SK-N-SH (cell line): ENCODE measurements at regions not wholly inside any gene's neighbourhood (a gene's known extent, or its start where the extent isn't known, plus 50 kb on each side); places are given as distances from the start of the nearest gene placed in this dataset.

ENCODE experiments used
- CTCF ChIA-PET: fragments of 300-600, 350-600 bp; formaldehyde crosslinking; extraction: SDS; loops from one replicate; lab custom pipeline; 2021; lab: Yijun Ruan, JAX
- POLR2A ChIA-PET: fragments of 350-600 bp; sonication (Branson Sonifier 250); formaldehyde crosslinking; extraction: SDS; loops from one replicate; lab custom pipeline; 2020; ENCODE audit warnings: antibody characterized with exemption, inconsistent platforms; lab: Yijun Ruan, JAX
- DNase-seq: peaks from one replicate; pipeline ENCODE4 v3.0.0; 2012
- H2AFZ ChIP-seq: fragments of 200-600 bp; sonication (generic); 2 replicates; pipeline ENCODE4 v1.8.1; 2016; ENCODE audit warnings: antibody characterized with exemption, mild to moderate bottlenecking, low read depth
- H3F3A ChIP-seq: fragments of 200-600 bp; sonication (generic); replicated peaks from 2 replicates; pipeline ENCODE3; 2016; ENCODE audit warnings: antibody characterized with exemption, mild to moderate bottlenecking; ENCODE audit not compliant: insufficient read depth
- H3K27ac ChIP-seq, 2 experiments: fragments of 200-500 bp in 1 of 2; fragments of 200-600 bp in 1 of 2; sonication (Bioruptor generic) in 1 of 2; sonication (generic), shearing (Covaris generic) in 1 of 2; 2 replicates each; pipeline versions ENCODE4 v1.5.1 to v1.6.1; 2014 to 2016; ENCODE audit warnings: low read depth in 2 of 2, inconsistent platforms in 1 of 2, low read length in 1 of 2, mild to moderate bottlenecking in 1 of 2, mixed read lengths in 1 of 2
- H3K27me3 ChIP-seq: fragments of 200-600 bp; sonication (generic), shearing (Covaris generic); 2 replicates; pipeline ENCODE4 v1.6.1; 2016; ENCODE audit warnings: mixed run types; ENCODE audit not compliant: insufficient read depth
- H3K36me3 ChIP-seq, 2 experiments: fragments of 200-500 bp in 1 of 2; fragments of 200-600 bp in 1 of 2; sonication (Bioruptor generic) in 1 of 2; sonication (generic) in 1 of 2; replicated peaks in 1 of 2; 2 replicates each; pipeline versions ENCODE3 to v1.5.1; 2014 to 2016; ENCODE audit warnings: low read length in 1 of 2, mild to moderate bottlenecking in 1 of 2; ENCODE audit not compliant: insufficient read depth in 2 of 2, control insufficient read depth in 1 of 2
- H3K4me1 ChIP-seq, 2 experiments: fragments of 200-500 bp in 1 of 2; fragments of 200-600 bp in 1 of 2; sonication (Bioruptor generic) in 1 of 2; sonication (generic), shearing (Covaris generic) in 1 of 2; 2 replicates each; pipeline versions ENCODE4 v1.5.1 to v1.6.1; 2014 to 2016; ENCODE audit warnings: low read depth in 1 of 2, low read length in 1 of 2, mixed run types in 1 of 2; ENCODE audit not compliant: insufficient read depth in 2 of 2, control insufficient read depth in 1 of 2
- H3K4me2 ChIP-seq: fragments of 200-600 bp; sonication (generic), shearing (Covaris generic); 2 replicates; pipeline ENCODE4 v1.6.1; 2017; ENCODE audit warnings: mixed run types
- H3K4me3 ChIP-seq, 2 experiments: fragments of 200-500 bp in 1 of 2; fragments of 200-600 bp in 1 of 2; sonication (Bioruptor generic) in 1 of 2; sonication (generic), shearing (Covaris generic) in 1 of 2; 2 replicates each; pipeline versions ENCODE4 v1.5.1 to v1.8.1; 2014 to 2016; ENCODE audit warnings: low read depth in 2 of 2, inconsistent platforms in 1 of 2, low read length in 1 of 2, mild to moderate bottlenecking in 1 of 2, mixed read lengths in 1 of 2, moderate library complexity in 1 of 2
- H3K79me2 ChIP-seq: fragments of 200-600 bp; sonication (generic); 2 replicates; pipeline ENCODE4 v1.8.1; 2017; ENCODE audit warnings: mild to moderate bottlenecking; ENCODE audit not compliant: insufficient read depth
- H3K9ac ChIP-seq: fragments of 200-600 bp; sonication (generic); 2 replicates; pipeline ENCODE4 v1.6.1; 2017; ENCODE audit warnings: mixed run types
- H3K9me2 ChIP-seq: fragments of 200-600 bp; sonication (generic); 2 replicates; pipeline ENCODE4 v1.6.1; 2017; ENCODE audit warnings: mixed run types
- H3K9me3 ChIP-seq: fragments of 200-600 bp; sonication (generic); 2 replicates; pipeline ENCODE4 v1.6.1; 2017; ENCODE audit warnings: mixed run types, mild to moderate bottlenecking, moderate library complexity
- H4K20me1 ChIP-seq: fragments of 200-600 bp; sonication (generic); 2 replicates; pipeline ENCODE4 v1.6.1; 2017; ENCODE audit warnings: mild to moderate bottlenecking, mixed run types; ENCODE audit not compliant: insufficient read depth
- CTCF ChIP-seq: fragments of 200-600 bp; sonication (generic); IDR thresholded peaks from 2 replicates; pipeline ENCODE4 v1.6.1; 2017; ENCODE audit warnings: antibody characterized with exemption, mild to moderate bottlenecking, moderate library complexity
- ELF1 ChIP-seq: IDR thresholded peaks from 2 replicates; pipeline ENCODE4 v1.4.0; 2012
- EP300 ChIP-seq, 2 experiments: IDR thresholded peaks; 2 replicates each; pipeline versions ENCODE4 v1.4.0 to v1.6.1; 2012; ENCODE audit warnings: borderline replicate concordance in 1 of 2, low read depth in 1 of 2, low read length in 1 of 2
- EZH2phosphoT487 ChIP-seq: fragments of 200-600 bp; sonication (generic); IDR thresholded peaks from 2 replicates; pipeline ENCODE4 v1.6.1; 2017; ENCODE audit warnings: low read depth, mixed run types, mild to moderate bottlenecking, antibody characterized with exemption, moderate library complexity, borderline replicate concordance
- FOSL2 ChIP-seq: IDR thresholded peaks from 2 replicates; pipeline ENCODE4 v1.4.0; 2012; ENCODE audit warnings: low read depth, mild to moderate bottlenecking, moderate library complexity, borderline replicate concordance
- FOXM1 ChIP-seq: IDR thresholded peaks from 2 replicates; pipeline ENCODE4 v1.4.0; 2012; ENCODE audit warnings: low read depth, mild to moderate bottlenecking
- GATA2 ChIP-seq: sonication (generic); formaldehyde crosslinking; IDR thresholded peaks from 2 replicates; pipeline ENCODE4 v1.5.0; 2020; ENCODE audit warnings: mild to moderate bottlenecking, missing genetic modification reagents
- JUND ChIP-seq: IDR thresholded peaks from 2 replicates; pipeline ENCODE4 v1.4.0; 2012
- MXI1 ChIP-seq: IDR thresholded peaks from 2 replicates; pipeline ENCODE4 v1.6.1; 2012; ENCODE audit warnings: mild to moderate bottlenecking, low read depth, low read length, improper control_type of control experiment
- PBX3 ChIP-seq: IDR thresholded peaks from 2 replicates; pipeline ENCODE4; 2012
- POLR2AphosphoS5 ChIP-seq: IDR thresholded peaks from 2 replicates; pipeline ENCODE4 v1.6.1; 2012; ENCODE audit warnings: low read depth, low read length
- RAD21 ChIP-seq: IDR thresholded peaks from 2 replicates; pipeline ENCODE4 v1.6.1; 2012; ENCODE audit warnings: mild to moderate bottlenecking, low read length
- RFX5 ChIP-seq: IDR thresholded peaks from 2 replicates; pipeline ENCODE4 v1.6.1; 2012; ENCODE audit warnings: mild to moderate bottlenecking, improper control_type of control experiment, low read length
- RXRA ChIP-seq: IDR thresholded peaks from 2 replicates; pipeline ENCODE4 v1.4.0; 2012; ENCODE audit warnings: low read depth, mild to moderate bottlenecking, borderline replicate concordance
- SMC3 ChIP-seq: IDR thresholded peaks from 2 replicates; pipeline ENCODE4 v1.6.1; 2012; ENCODE audit warnings: low read depth, low read length, improper control_type of control experiment
- TEAD4 ChIP-seq: IDR thresholded peaks from 2 replicates; pipeline ENCODE4 v1.4.0; 2012; ENCODE audit warnings: mild to moderate bottlenecking, borderline replicate concordance; ENCODE audit not compliant: insufficient read depth
- WGBS: methylation state at CpG from one replicate; pipeline ENCODE4 v1.1.6; 2017; ENCODE audit warnings: low lambda C conversion rate; 5-methylcytosine and 5-hydroxymethylcytosine counted together
- TF ChIP-seq, protein P1 (sequence below): fragments of 150-350 bp; IDR thresholded peaks from 2 replicates; pipeline ENCODE4 v1.6.1; 2017; ENCODE audit warnings: antibody characterized with exemption, low read length, low read depth, borderline replicate concordance
- TF ChIP-seq, protein P2 (sequence below): fragments of 150-350 bp; IDR thresholded peaks from 2 replicates; pipeline ENCODE4 v1.6.1; 2016; ENCODE audit warnings: mild to moderate bottlenecking, low read depth, low read length

- H3K27ac ChIP-seq, result no peak overlapping the region
- H3K9me2 ChIP-seq, result no peaks in the 10 kb centered on the region
- H2AFZ ChIP-seq, result no peak overlapping the region
- TF ChIP-seq FOSL2 (no peak), SMC3 (no peak), EZH2phosphoT487 (no peak), JUND (no peak), RAD21 (no peak), PBX3 (no peak), FOXM1 (no peak), POLR2AphosphoS5 (no peak), TEAD4 (no peak), RXRA (no peak), GATA2 (no peak), RFX5 (no peak), MXI1 (no peak)
- TF ChIP-seq, protein P1, sequence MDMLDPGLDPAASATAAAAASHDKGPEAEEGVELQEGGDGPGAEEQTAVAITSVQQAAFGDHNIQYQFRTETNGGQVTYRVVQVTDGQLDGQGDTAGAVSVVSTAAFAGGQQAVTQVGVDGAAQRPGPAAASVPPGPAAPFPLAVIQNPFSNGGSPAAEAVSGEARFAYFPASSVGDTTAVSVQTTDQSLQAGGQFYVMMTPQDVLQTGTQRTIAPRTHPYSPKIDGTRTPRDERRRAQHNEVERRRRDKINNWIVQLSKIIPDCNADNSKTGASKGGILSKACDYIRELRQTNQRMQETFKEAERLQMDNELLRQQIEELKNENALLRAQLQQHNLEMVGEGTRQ, result no peak
- TF ChIP-seq, protein P2, sequence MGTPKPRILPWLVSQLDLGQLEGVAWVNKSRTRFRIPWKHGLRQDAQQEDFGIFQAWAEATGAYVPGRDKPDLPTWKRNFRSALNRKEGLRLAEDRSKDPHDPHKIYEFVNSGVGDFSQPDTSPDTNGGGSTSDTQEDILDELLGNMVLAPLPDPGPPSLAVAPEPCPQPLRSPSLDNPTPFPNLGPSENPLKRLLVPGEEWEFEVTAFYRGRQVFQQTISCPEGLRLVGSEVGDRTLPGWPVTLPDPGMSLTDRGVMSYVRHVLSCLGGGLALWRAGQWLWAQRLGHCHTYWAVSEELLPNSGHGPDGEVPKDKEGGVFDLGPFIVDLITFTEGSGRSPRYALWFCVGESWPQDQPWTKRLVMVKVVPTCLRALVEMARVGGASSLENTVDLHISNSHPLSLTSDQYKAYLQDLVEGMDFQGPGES, result no peak
- DNase-seq, result no peak
- no peaks in the 10 kb centered on the region for H3K79me2 ChIP-seq
- ChIA-PET CTCF (interaction anchor here (0.6 to 3.7 kb wide), 8 partner anchors 13 to 142 kb away, joined by 3 to 14 read pairs (median 3); no protein-coding TSS in a partner anchor), POLR2A (no interaction called here)
- H4K20me1 ChIP-seq, result no peaks in the 10 kb centered on the region
- 37% methylated on average over 2 of the region's 2 CpGs for WGBS
- H3F3A ChIP-seq, result no peaks in the 10 kb centered on the region
- H3K4me1 ChIP-seq, result peaks cover 0 to 26% of the 10 kb centered on the region in 2 experiments; a peak in 2 of 4 replicates
- H3K4me3 ChIP-seq, result no peak overlapping the region
- H3K27me3 ChIP-seq, result no peaks in the 10 kb centered on the region
- no peak overlapping the region for H3K4me2 ChIP-seq
- H3K9me3 ChIP-seq, result no peaks in the 10 kb centered on the region
- H3K36me3 ChIP-seq, result no peaks in the 10 kb centered on the region
- H3K9ac ChIP-seq, result no peak overlapping the region
Measured at GRCh38 chr12:111157486-111157885, 211.4 kb downstream of the PHETA1 start.

GRCh38 chr12:111156304-111156703 lies 212.6 kb downstream of the PHETA1 start:
- WGBS, result 33% methylated on average over 3 of the region's 3 CpGs

More at GRCh38 chr12:111156304-111156703, 212.6 kb downstream of the PHETA1 start:
- Histone ChIP-seq H4K20me1 (no peaks in the 10 kb centered on the region), H3K36me3 (no peaks in the 10 kb centered on the region), H3K4me2 (no peak overlapping the region), H3K27me3 (no peaks in the 10 kb centered on the region), H3K4me1 (peaks cover 0 to 26% of the 10 kb centered on the region in 2 experiments; a peak in 2 of 4 replicates), H3K9me3 (no peaks in the 10 kb centered on the region), H3K9me2 (no peaks in the 10 kb centered on the region), H3K4me3 (no peak overlapping the region), H3K27ac (no peak overlapping the region; a peak in 1 of 4 replicates), H3F3A (no peaks in the 10 kb centered on the region), H2AFZ (no peak overlapping the region), H3K9ac (no peak overlapping the region), H3K79me2 (no peaks in the 10 kb centered on the region)
- CTCF ChIA-PET, result interaction anchor here (1.1 to 3.7 kb wide), 6 partner anchors 12 to 143 kb away, joined by 3 to 14 read pairs (median 4); no protein-coding TSS in a partner anchor
- no peak for DNase-seq
- POLR2A ChIA-PET, result no interaction called here
- TF ChIP-seq EP300 (IDR thresholded peaks at IDR 0.05; ENCODE audit: borderline replicate concordance in 1 of 2, low read depth in 1 of 2, low read length in 1 of 2) (no peak), CTCF (no peak), FOSL2 (no peak), ELF1 (no peak), RFX5 (no peak)
